T1000 (cell line): ENCODE measurements at regions not wholly inside any gene's neighbourhood (a gene's known extent, or its start where the extent isn't known, plus 50 kb on each side); places are given as distances from the start of the nearest gene placed in this dataset.
"Not testable (repeated sequence)": the region's sequence is repeated elsewhere in the genome, so short reads cannot be mapped to it uniquely, and the experiment has no call there.

Source experiments
- DNase-seq: peaks from one replicate; lab custom pipeline; 2025; ENCODE audit warnings: mixed read lengths; lab: John Stamatoyannopoulos, UW

GRCh38 chr17:73851091-73851490 lies 206.8 kb upstream of the SDK2 start:
- DNase-seq: no peak

GRCh38 chr17:73851921-73852320 lies 207.7 kb upstream of the SDK2 start:
- no peak for DNase-seq

- no peak for DNase-seq
These were observed 211.6 kb upstream of the SDK2 start for GRCh38 chr17:73855720-73856333.

GRCh38 chr17:73856556-73856955 lies 212.3 kb upstream of the SDK2 start:
- no peak for DNase-seq

GRCh38 chr17:73859439-73860008 lies 215.3 kb upstream of the SDK2 start:
- DNase-seq: not testable (repeated sequence)

GRCh38 chr17:73861543-73861942 lies 217.3 kb upstream of the SDK2 start:
- no peak for DNase-seq

GRCh38 chr17:73863761-73864535 lies 219.7 kb upstream of the SDK2 start:
- DNase-seq: no peak

- no peak for DNase-seq
These were observed 221.6 kb upstream of the SDK2 start for GRCh38 chr17:73865831-73866230.

GRCh38 chr17:73867056-73867455 lies 222.8 kb upstream of the SDK2 start:
- no peak for DNase-seq

GRCh38 chr17:73870068-73870467 lies 225.8 kb upstream of the SDK2 start:
- DNase-seq: no peak

GRCh38 chr17:73870473-73870872 lies 226.2 kb upstream of the SDK2 start:
- no peak for DNase-seq

- no peak for DNase-seq
These were observed 228.6 kb upstream of the SDK2 start for GRCh38 chr17:73872816-73873215.

GRCh38 chr17:73874008-73874720 lies 229.9 kb upstream of the SDK2 start:
- DNase-seq: no peak

- DNase-seq: no peak
These were observed 231.1 kb upstream of the SDK2 start for GRCh38 chr17:73875346-73875745.

- no peak for DNase-seq
These were observed 233.7 kb upstream of the SDK2 start for GRCh38 chr17:73877962-73878361.

- DNase-seq: no peak
These were observed 234.7 kb upstream of the SDK2 start for GRCh38 chr17:73878923-73879322.

- DNase-seq: no peak
These were observed 235.7 kb upstream of the SDK2 start for GRCh38 chr17:73879987-73880386.

- DNase-seq: no peak
These were observed 238.3 kb upstream of the SDK2 start for GRCh38 chr17:73882590-73882989.

- DNase-seq: no peak
These were observed 238.9 kb upstream of the SDK2 start for GRCh38 chr17:73883175-73883574.

GRCh38 chr17:73887739-73888138 lies 243.5 kb upstream of the SDK2 start:
- no peak for DNase-seq

- DNase-seq: no peak
These were observed 244.6 kb upstream of the SDK2 start for GRCh38 chr17:73888862-73889261.

GRCh38 chr17:73889439-73889838 lies 245.2 kb upstream of the SDK2 start:
- no peak for DNase-seq
